ENCODE measurements at regions not wholly inside any gene's neighbourhood (a gene's known extent, or its start where the extent isn't known, plus 50 kb on each side); places are given as distances from the start of the nearest gene placed in this dataset.

GRCh38 chr1:177891809-177892208 lies 78.0 kb downstream of the SEC16B start:
- POLR2A ChIA-PET: no interaction called here
- no peaks in the 10 kb centered on the region for H3K79me2 ChIP-seq (ENCODE audit: insufficient read depth, low read depth, low read length)
- no TSS peak for BruUV-seq (replicated peaks)
- intact Hi-C loops (cut with micrococcal nuclease; ENCODE audit: unreplicated experiment): no loop called here
- CTCF ChIA-PET (ENCODE audit: unreplicated experiment): no interaction called here
- TF ChIP-seq CTCF (conservative IDR thresholded peaks at IDR 0.05; ENCODE audit: low read length) (no peak), EZH2phosphoT487 (IDR thresholded peaks at IDR 0.05; ENCODE audit: borderline replicate concordance, low read depth, low read length) (no peak)
- DNase-seq (ENCODE audit: low spot score): no peak
- no peak overlapping the region for H3K4me2 ChIP-seq (ENCODE audit: low read length)
- H3K36me3 ChIP-seq (ENCODE audit: insufficient read depth, low read length): no peaks in the 10 kb centered on the region
- no peaks in the 10 kb centered on the region for H3K9me2 ChIP-seq (ENCODE audit: insufficient read depth, low read length)
- H4K20me1 ChIP-seq (ENCODE audit: insufficient read depth, low read length): no peaks in the 10 kb centered on the region
- H3K9me3 ChIP-seq (ENCODE audit: low read length): no peaks in the 10 kb centered on the region
- no peak overlapping the region for H2AFZ ChIP-seq (ENCODE audit: low read length)
- H3K4me3 ChIP-seq (ENCODE audit: low read depth, low read length, poor library complexity, severe bottlenecking): no peak overlapping the region
- H3K27ac ChIP-seq (ENCODE audit: low read depth, low read length, poor library complexity, severe bottlenecking): no peak overlapping the region
- no peaks in the 10 kb centered on the region for H3K4me1 ChIP-seq (ENCODE audit: insufficient read depth, low read length, poor library complexity, severe bottlenecking)

- no peak overlapping the region for H3K4me2 ChIP-seq (ENCODE audit: low read length)
- no peak overlapping the region for H2AFZ ChIP-seq (ENCODE audit: low read length)
- no TSS peak for BruUV-seq (replicated peaks)
- no peaks in the 10 kb centered on the region for H3K79me2 ChIP-seq (ENCODE audit: insufficient read depth, low read depth, low read length)
- intact Hi-C loops (cut with micrococcal nuclease; ENCODE audit: unreplicated experiment): no loop called here
- no peak overlapping the region for H3K4me3 ChIP-seq (ENCODE audit: low read depth, low read length, poor library complexity, severe bottlenecking)
- TF ChIP-seq EZH2phosphoT487 (IDR thresholded peaks at IDR 0.05; ENCODE audit: borderline replicate concordance, low read depth, low read length) (no peak), CTCF (conservative IDR thresholded peaks at IDR 0.05; ENCODE audit: low read length) (no peak)
- no peaks in the 10 kb centered on the region for H4K20me1 ChIP-seq (ENCODE audit: insufficient read depth, low read length)
- H3K9me2 ChIP-seq (ENCODE audit: insufficient read depth, low read length): no peaks in the 10 kb centered on the region
- H3K9me3 ChIP-seq (ENCODE audit: low read length): no peaks in the 10 kb centered on the region
- ChIA-PET POLR2A (interaction anchor here (0.6 kb wide), 1 partner anchor 16 kb away, joined by 3 read pairs; no protein-coding TSS in a partner anchor), CTCF (ENCODE audit: unreplicated experiment) (no interaction called here)
- H3K4me1 ChIP-seq (ENCODE audit: insufficient read depth, low read length, poor library complexity, severe bottlenecking): no peaks in the 10 kb centered on the region
- no peak overlapping the region for H3K27ac ChIP-seq (ENCODE audit: low read depth, low read length, poor library complexity, severe bottlenecking)
- no peak for DNase-seq (ENCODE audit: low spot score)
- H3K36me3 ChIP-seq (ENCODE audit: insufficient read depth, low read length): no peaks in the 10 kb centered on the region
Observed at GRCh38 chr1:177890479-177890878, 79.4 kb downstream of the SEC16B start.

GRCh38 chr1:177884479-177885021 lies 85.3 kb downstream of the SEC16B start:
- TF ChIP-seq EZH2phosphoT487 (IDR thresholded peaks at IDR 0.05; ENCODE audit: borderline replicate concordance, low read depth, low read length): no peak
- TF ChIP-seq CTCF (conservative IDR thresholded peaks at IDR 0.05; ENCODE audit: low read length): no peak
- no peak for DNase-seq (ENCODE audit: low spot score)
- no TSS peak for BruUV-seq (replicated peaks)
- no peak overlapping the region for H3K4me2 ChIP-seq (ENCODE audit: low read length)
- no peaks in the 10 kb centered on the region for H3K79me2 ChIP-seq (ENCODE audit: insufficient read depth, low read depth, low read length)
- H3K9me2 ChIP-seq (ENCODE audit: insufficient read depth, low read length): no peaks in the 10 kb centered on the region
- no peaks in the 10 kb centered on the region for H3K36me3 ChIP-seq (ENCODE audit: insufficient read depth, low read length)
- no peaks in the 10 kb centered on the region for H3K4me1 ChIP-seq (ENCODE audit: insufficient read depth, low read length, poor library complexity, severe bottlenecking)
- H4K20me1 ChIP-seq (ENCODE audit: insufficient read depth, low read length): no peaks in the 10 kb centered on the region
- no peak overlapping the region for H3K27ac ChIP-seq (ENCODE audit: low read depth, low read length, poor library complexity, severe bottlenecking)
- ChIA-PET CTCF (ENCODE audit: unreplicated experiment) (no interaction called here), POLR2A (no interaction called here)
- H3K4me3 ChIP-seq (ENCODE audit: low read depth, low read length, poor library complexity, severe bottlenecking): no peak overlapping the region
- no peaks in the 10 kb centered on the region for H3K9me3 ChIP-seq (ENCODE audit: low read length)
- intact Hi-C loops (cut with micrococcal nuclease; ENCODE audit: unreplicated experiment): no loop called here
- no peak overlapping the region for H2AFZ ChIP-seq (ENCODE audit: low read length)

Data from OCI-LY7 (cell line).